SK-N-DZ (cell line): ENCODE measurements at regions not wholly inside any gene's neighbourhood (a gene's known extent, or its start where the extent isn't known, plus 50 kb on each side); places are given as distances from the start of the nearest gene placed in this dataset.

Experiments used
- DNase-seq: peaks from one replicate; pipeline ENCODE4 v3.0.0-alpha.2; 2015; ENCODE audit warnings: low spot score

DNA sequence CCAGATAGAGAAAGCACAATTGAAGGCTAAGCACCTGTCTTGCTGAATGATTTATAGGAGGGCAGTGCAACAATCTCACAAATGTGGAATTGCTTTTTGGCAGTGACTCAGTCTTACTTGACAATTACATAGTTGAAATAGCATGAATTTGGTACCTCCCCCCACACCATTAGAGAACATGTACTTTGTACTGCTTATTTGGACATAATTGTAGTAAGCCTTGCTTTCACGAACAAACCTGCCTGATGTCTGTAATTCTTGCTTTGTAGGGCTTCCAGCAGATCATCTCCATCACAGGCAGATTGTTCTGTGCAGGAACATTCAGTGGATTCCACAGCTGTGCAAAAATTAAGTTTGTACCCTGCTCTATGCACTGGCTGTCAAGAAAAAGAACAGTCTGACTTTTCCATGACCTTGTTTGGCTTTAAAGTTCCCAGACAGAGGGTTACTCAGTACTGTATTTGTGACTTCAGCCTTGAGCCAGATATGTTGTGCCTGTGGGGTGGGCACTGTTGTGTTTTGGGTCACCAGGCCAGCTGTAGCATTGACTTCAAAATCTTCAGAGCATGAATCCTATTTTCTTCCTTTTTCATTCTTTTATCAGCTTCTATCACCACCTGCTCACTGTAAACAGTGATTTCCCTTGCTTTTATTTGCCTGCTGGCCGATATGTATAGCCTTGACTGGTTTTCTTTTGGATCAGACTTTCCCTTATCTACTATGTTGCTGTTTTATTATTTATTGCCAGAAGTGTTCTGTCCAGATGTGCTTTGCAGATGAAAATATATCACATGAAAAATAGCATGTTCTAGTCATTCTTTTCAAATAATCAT, 941.0 kb upstream of the CHORDC1 start:
- DNase-seq, result peak; percentile 52

DNA sequence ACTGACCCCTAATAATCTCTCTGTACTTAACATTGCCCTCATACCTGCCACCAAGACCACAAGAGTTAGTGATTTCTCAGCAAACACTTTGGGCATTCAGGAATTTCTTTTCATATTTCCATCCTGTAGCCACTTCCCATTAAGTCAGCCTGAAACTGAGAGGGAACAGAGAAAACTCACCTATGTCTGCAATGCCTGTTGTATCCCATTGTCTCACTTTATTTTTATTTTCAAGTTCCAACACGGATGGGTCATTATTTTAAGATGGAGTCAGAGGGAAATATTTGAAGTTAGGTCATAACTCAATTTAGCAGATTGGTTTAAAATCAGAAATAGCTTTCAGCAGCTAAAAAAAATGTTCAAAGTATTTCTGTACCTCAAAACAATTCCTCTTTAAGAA, 937.8 kb upstream of the CHORDC1 start:
- DNase-seq, result no peak

DNA sequence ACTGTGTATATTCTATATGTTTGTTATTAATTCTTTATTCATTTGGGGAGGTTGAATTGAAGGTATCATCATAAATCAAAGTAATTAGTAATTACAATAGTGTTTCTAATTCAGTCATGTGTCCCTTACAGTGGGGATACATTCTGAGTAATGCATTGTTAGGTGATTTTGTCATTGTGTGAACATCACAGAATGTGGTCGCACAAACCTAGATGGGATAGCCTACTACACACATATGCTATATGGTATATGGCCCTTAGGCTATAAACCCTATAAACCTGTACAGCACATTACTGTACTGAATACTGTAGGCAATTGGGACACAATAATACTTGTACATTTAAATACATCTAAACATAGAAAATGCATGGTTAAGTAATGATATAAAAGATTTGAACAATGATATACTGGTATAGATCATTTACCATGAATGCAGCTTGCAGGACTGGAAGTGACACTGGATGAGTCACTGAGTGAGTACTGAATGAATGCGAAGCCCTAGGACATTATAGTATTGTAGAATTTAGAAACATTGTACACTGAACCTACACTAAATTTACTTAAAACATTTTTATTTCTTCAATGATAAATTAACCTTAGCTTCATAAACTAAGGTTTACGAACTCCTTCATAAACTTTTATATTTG, 936.2 kb upstream of the CHORDC1 start:
- no peak for DNase-seq

DNA sequence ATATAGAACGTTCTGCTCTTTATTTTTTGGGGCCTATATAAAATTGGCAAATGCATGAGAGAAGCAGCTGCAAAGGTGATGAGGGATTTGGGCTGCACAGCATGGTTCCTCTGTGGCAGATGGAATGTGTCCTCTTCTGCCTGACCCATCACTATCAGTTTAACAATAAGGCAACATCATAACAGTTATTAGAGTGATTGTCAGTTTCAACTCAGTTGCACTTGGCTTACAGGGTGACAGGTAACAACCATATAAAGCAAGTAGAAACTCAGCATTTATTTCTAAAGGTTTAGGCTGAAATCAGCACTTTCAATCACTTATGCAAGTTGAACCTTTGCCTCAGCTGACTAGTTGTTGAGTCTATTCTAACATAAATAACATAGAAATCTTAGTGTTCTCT, 935.4 kb upstream of the CHORDC1 start:
- no peak for DNase-seq

DNA sequence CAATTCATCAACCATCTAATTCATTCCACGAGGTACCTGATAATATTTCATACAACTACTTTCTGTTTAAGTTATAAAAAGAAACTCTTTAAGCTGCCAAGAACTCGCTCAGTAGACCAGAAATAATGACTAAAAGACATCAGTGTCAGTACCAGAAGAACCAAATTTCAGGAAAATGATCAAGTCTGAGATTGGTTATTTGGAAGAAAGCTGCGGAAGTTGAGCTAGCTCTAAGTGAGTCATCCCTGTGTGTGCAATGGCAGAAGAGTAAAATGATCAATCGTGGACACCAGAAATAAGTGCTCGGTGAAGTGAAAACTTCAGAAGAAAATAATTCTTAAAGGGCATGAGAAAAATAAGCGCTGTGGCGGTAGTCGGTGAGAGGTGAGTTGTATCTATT, 933.2 kb upstream of the CHORDC1 start:
- no peak for DNase-seq

DNA sequence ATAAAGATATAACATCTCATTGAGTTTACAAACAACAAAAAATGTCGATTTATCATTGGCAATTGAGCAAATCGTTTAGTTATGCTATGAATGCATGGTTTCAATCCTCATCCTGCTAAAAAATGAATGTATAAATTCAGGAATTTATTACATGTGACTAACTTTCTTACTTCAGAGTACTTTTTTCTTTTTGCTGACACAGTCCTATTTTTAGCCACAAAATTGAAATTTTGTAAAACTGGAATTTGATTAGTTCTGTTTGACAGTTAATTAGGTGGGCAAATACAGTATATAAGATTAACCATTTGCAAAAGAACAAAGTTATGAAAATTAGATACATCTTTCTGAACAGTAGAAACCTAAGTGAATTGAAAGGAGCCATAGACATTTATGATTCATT, 925.0 kb upstream of the CHORDC1 start:
- no peak for DNase-seq

DNA sequence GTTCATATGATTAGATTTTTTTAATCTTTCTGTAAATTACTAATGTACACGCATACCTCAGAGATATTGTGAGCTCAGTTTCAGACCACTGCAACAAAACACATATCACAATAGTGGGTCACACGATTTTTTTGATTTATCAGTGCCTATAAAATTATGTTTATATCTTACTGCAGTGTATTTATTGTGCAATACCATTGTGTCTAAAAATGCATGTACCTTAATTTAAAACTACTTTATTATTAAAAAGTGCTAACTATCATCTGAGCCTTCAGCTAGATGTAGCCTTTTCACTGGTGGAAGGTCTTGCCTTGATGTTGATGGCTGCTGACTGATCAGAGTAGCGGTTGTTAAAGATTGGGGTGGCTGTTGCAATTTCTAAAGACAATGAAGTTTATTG, 918.8 kb upstream of the CHORDC1 start:
- DNase-seq, result no peak

DNA sequence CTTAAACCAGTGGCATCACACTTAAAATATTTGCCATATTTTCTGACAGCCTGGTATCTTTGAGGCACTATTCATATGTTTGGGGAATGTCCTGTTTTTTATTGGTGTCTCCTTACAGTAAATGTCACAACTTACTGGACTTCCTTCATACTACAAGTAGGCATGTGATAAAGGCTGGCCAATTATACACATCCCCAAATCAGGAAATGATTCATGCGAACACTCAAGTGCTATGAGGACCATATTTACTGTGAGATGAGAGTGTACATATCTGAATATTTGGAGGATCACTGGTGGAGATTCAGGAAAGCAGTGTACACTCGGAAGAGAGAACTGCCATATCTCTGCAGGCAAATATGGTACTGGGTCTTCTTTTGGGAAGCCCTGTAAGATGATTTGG, 913.8 kb upstream of the CHORDC1 start:
- DNase-seq, result no peak

DNA sequence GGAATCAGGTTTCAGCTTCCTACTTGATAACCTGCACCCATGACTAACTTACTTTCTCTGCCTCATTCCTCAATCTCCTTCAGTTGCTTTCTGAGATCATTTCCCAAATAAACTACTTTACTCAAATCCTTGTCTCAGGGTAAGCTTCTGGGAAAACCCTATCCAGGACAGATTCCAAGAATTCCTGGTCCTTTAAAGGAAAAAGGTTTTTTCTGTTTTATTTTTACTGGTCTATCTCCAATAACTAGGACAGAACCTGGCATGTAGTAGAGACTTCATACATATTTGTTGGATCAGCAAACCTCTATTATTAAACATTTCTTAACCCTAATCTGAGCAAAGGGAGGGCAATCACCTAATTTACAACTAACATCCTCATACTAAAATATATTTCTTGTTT, 910.5 kb upstream of the CHORDC1 start:
- DNase-seq, result no peak

DNA sequence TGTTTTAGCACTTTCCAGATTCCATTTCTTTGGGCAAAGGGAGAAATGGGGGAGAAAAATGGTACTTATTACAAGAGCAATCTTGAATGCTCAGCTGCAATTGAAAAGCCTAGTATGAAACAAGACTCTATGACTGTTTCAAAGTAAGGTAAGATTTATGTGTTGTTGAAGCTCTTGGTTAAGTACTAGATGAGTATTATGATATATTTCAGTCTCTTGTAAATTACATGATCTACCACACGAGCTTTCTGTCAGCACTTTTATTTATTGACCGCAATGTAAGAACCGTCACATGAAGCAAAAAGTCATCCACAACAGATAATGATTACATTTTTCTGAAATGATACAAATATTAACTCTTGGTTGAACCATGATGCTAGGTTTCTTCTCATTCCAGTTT, 906.7 kb upstream of the CHORDC1 start:
- no peak for DNase-seq

DNA sequence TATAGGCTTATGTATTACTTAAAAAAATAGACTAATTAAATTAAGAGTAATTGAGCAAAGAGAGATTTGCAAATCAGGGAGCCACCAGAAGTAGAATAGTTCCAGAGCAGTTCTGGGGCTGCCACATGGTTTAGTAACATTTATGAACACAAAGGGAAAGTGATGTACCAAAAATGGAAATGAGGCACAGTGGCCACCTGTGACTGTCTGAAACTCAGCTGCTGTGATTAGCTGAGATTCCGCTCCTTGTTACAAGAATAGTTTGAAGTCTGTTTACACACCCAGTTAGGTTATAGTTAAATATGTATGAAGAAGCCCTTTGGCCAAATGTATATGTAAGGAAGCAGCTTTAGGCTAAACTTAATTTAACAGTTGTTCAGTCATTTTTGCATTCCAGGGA, 901.5 kb upstream of the CHORDC1 start:
- no peak for DNase-seq

DNA sequence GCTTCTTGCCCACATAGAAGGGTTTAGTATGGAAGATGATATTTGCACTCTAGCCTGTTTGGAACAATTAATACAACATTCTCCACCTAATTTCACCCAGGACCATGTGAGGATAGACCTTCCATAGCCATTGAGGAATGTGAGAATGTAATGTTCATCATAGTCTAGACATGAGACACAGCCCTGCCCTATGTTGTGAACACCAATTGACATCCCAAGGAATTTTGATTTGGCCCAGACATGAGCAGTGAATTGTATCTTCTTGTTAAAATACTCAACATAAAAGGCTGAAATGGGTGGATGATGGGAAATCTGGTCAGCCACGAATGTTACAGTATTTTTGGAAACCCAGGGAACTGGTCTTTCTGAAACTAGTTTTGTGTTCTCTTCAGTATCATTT, 892.3 kb upstream of the CHORDC1 start:
- no peak for DNase-seq

DNA sequence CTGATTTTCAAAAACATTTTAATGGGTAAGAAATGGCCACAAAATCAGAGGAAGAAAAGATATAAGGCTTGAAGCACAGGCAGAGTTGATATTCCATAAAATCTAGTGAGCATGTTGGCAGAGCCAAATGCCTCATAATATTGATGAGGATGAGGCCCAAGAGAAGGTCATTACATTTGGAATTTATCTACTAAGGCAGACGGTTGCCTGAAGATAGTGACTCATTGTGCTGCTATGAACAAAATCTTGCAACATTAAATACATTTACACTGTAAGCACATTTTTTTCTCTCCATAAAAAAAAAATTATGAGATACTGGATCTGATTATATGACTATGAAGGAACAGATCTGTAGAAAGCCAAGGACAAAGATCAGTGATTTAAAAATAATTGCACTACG, 881.4 kb upstream of the CHORDC1 start:
- DNase-seq, result no peak

DNA sequence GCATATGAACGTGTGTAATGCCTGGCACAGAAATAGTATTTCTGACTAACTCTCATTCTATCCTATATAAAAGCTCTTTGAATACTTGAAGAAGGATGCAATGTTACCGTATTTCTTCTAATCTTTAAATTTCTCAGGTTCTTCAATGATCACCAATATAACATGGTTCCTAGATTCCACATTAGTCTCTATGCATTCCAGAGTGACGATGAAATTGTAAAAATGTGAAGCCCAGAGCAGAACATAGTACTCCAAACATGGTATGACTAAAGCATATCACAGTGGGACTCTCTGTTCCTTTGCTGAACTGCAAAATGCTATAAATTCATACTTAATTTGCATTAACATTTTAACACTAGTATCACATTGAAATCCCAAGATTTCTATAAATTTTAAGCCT, 877.6 kb upstream of the CHORDC1 start:
- DNase-seq, result no peak

DNA sequence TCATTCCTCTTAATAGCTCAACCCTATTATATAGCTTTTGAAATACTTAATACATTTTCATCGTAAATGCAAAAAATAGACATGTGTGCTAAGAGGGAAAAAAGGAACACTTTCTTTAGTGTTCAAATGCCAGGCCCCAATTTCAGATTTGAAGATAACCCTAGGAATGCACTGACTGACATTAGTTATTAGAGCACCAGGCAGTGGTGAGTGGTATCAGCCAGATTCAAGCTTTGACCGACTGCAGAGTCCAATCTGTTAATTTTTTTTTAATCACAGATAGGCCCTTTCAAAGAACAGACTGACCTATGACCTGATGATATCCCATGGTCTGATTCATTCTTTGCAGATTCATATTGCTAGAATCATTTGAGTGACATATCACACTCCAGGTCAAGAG, 874.2 kb upstream of the CHORDC1 start:
- DNase-seq, result no peak

DNA sequence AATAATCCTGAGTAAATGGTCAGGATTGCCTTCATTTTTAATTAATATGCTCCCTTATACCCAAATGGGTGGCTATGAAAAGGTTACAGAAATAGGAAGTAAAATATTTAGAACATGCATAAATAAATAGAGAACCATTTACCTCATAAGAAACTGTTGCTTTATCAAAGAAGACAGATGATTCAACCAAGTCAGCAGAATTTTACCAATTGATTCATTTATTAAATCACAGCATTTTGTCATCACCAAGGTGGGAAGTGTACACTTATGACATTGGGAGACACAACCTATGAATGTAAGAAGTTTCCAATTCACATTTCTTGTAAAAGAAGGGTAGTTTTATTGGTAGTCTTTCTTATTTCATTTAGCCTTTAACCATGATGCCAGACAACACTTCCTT, 870.3 kb upstream of the CHORDC1 start:
- DNase-seq, result no peak

DNA sequence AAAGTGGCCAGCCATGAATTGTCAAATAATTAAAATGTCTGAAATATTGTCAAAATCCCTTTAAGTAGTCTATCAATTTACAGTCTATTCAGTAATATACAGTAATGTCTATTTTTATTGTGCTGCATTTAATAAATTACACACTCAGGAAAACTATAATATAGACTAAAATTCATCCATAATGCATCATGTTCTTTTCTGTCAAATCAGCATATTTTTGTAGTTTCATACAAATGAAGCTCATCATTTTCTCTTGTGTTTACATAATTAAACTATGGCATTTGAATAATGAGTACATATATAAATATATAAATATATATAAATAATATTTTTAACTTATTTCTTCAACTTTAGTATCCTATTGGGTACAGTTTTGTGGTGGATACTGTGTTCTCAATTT, 868.7 kb upstream of the CHORDC1 start:
- DNase-seq, result no peak

DNA sequence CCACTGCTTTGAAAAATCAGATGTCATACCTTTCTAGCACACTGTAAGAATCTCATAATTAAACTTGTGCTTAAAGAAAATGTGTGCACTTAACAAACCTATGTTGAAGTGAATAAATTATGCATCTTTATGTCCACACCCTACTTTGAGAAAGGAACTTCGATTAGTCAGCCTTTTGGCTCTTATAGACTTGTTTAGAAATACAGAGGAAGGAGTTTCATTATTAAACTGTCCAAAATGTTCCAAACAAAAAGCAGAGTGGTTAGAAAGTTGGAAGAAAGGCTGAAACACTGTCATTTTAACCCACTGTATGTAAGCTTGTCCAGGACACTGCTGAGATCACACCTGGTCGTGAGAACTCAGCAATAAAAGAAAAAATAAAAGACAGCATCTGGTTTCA, 863.2 kb upstream of the CHORDC1 start:
- DNase-seq, result no peak

DNA sequence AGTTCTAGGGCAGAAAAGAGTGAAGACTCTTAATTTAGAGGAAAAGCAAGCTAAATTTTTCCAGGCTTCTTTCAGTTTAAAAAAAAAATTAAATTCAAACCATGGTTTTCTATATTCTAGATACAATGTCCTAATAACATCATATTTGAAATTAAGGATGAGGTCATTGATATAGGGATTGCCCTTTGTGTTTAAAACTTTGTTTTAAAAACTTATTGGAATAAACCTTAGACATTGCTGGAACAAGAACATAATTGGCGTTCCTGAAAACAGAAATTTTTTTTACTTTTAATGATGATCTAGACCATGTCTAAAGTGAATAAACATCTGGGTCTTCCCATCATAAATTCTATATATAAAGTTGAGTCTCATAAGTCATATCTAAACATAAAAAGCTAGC, 859.4 kb upstream of the CHORDC1 start:
- no peak for DNase-seq

DNA sequence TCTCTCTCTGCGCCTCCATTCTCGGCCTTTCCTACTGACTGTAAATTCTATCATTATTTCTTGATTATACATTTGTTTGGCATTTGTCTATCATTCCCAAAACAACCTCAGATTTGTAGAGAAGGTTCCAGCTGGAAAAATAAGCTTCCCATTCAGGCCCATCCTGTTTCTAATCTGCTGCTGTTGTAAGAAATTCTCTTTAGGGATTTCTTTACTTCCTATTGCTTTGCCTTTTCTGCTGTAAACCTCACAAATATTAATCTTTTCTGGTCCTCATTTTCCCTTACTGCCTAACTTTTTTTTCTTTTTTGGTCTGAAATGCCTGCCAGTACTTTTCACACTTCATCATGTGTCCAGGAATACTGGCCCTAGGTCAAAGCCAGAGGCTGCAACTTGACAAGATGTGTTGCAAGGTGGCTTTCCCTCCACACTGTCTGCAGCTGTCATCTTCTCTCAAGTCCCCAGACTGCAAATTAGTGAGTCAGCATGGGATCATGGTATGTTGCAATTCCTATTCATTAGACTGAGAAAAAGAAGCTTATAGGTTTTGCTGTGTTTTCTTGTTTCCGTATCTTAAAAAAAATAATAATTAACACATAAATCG, 858.7 kb upstream of the CHORDC1 start:
- DNase-seq, result peak; percentile 34

DNA sequence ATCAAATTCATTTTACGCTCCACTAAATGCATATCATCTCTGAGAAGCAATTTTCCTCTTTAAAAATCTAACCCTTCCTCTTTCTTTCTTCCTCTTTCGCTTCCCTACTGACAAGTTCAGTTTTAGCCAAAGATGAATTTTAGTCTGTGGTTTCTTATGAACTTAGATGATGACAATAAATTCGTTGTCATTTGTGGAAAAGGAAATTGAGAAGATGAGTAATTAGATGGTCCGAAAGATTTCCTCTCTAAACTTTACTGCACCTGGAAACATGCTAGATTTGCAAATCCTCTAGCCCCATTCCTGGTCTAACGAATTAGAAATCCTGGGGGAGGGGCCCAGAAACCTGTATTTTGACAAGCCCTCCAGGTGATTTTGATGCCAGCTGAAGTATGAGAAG, 855.4 kb upstream of the CHORDC1 start:
- DNase-seq, result no peak

DNA sequence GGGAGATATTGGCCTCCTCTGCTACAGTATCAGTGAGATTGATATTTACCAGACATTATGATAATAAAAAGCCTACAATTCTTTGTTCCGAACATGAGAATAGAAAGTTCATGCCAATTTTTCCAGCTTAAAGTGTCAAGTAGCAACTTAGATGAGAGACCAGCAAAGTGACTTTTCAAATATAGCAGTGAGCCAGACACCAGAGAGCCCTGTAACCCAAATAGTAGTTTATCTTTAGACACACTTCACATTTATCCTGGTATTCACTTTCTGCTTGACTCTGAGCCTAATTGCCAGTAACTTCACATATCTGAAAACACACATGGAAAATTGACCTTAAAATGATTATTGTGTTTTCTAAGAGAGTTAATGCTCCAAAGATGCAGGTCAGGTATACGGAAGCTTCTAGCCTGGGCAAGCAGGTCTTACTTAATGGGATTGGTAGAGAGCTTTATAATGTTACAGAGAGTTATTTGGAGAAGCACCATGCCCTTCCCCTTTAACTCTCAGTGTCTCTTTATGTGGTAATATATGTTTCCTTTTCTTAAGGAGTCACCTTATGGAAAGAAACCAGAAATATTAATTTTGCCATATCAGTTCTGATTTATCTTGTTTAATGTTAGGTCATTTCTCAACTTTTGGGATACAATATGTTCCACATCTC, 852.3 kb upstream of the CHORDC1 start:
- DNase-seq, result no peak

DNA sequence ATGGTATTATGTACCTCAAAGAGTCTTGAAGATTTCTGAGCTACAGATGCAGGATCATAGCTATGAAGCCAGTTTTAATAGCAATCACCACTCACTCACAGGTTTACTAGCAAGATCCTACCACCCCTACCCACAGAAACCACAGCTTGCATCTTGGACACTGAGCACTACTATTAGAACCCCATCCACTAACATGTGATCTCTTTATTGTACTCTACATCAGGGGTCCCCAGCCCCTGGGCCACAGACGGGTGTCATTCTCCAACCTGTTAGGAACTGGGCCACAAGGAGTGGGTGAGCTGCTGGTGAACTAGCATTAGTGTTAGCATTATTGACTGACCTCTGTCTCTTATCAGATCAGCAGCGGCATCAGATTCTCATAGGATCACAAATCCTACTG, 844.8 kb upstream of the CHORDC1 start:
- peak; percentile 39 for DNase-seq
